ENCODE measurements at regions not wholly inside any gene's neighbourhood (a gene's known extent, or its start where the extent isn't known, plus 50 kb on each side); places are given as distances from the start of the nearest gene placed in this dataset.

DNA sequence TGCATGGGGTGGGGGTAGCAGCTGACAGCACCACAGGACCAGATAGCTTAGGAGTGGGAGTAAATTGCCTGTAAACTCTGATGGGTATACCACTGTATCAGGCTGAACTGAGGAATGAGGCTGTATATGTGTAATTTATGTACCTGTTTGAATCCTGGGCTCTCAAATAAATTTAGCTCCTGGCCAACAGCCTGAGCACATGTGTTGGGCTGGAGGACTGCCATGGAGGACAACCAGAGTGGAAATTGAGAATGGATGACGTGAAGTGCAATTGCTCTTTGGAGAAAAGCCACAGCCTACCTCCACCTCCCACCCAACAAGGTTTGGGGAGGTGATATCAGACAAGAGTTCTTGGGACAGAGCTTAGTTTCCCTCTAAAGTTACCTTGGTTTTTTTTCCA, 328.6 kb upstream of the PROK2 start:
- BruUV-seq (replicated peaks): no TSS peak
- DNase-seq (ENCODE audit: low read depth, low spot score) (no peak), ATAC-seq (no peak)
- intact Hi-C loops (cut with micrococcal nuclease; ENCODE audit: unreplicated experiment) (no loop called here), in situ Hi-C loops (cut with HindIII; ENCODE audit: low pct_unique_long_range_greater_than_20kb, low sequenced_read_pairs) (no loop called here)
- H3K27me3 ChIP-seq (ENCODE audit: control insufficient read depth, insufficient read depth, low read length): no peaks in the 10 kb centered on the region
- no peak overlapping the region for H3K4me3 ChIP-seq (ENCODE audit: low read depth in 2 of 2, low read length in 2 of 2)
- H3K36me3 ChIP-seq (ENCODE audit: control insufficient read depth, insufficient read depth, low read length): no peaks in the 10 kb centered on the region
- TF ChIP-seq, protein P1, sequence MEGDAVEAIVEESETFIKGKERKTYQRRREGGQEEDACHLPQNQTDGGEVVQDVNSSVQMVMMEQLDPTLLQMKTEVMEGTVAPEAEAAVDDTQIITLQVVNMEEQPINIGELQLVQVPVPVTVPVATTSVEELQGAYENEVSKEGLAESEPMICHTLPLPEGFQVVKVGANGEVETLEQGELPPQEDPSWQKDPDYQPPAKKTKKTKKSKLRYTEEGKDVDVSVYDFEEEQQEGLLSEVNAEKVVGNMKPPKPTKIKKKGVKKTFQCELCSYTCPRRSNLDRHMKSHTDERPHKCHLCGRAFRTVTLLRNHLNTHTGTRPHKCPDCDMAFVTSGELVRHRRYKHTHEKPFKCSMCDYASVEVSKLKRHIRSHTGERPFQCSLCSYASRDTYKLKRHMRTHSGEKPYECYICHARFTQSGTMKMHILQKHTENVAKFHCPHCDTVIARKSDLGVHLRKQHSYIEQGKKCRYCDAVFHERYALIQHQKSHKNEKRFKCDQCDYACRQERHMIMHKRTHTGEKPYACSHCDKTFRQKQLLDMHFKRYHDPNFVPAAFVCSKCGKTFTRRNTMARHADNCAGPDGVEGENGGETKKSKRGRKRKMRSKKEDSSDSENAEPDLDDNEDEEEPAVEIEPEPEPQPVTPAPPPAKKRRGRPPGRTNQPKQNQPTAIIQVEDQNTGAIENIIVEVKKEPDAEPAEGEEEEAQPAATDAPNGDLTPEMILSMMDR (IDR thresholded peaks at IDR 0.05): no peak
- TF ChIP-seq, protein P2, sequence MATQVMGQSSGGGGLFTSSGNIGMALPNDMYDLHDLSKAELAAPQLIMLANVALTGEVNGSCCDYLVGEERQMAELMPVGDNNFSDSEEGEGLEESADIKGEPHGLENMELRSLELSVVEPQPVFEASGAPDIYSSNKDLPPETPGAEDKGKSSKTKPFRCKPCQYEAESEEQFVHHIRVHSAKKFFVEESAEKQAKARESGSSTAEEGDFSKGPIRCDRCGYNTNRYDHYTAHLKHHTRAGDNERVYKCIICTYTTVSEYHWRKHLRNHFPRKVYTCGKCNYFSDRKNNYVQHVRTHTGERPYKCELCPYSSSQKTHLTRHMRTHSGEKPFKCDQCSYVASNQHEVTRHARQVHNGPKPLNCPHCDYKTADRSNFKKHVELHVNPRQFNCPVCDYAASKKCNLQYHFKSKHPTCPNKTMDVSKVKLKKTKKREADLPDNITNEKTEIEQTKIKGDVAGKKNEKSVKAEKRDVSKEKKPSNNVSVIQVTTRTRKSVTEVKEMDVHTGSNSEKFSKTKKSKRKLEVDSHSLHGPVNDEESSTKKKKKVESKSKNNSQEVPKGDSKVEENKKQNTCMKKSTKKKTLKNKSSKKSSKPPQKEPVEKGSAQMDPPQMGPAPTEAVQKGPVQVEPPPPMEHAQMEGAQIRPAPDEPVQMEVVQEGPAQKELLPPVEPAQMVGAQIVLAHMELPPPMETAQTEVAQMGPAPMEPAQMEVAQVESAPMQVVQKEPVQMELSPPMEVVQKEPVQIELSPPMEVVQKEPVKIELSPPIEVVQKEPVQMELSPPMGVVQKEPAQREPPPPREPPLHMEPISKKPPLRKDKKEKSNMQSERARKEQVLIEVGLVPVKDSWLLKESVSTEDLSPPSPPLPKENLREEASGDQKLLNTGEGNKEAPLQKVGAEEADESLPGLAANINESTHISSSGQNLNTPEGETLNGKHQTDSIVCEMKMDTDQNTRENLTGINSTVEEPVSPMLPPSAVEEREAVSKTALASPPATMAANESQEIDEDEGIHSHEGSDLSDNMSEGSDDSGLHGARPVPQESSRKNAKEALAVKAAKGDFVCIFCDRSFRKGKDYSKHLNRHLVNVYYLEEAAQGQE (IDR thresholded peaks at IDR 0.05; ENCODE audit: insufficient read depth in 1 of 2, low read depth in 2 of 2, low read length in 1 of 2): no peak
- no peak for TF ChIP-seq SIN3A (IDR thresholded peaks at IDR 0.05; ENCODE audit: borderline replicate concordance, insufficient read depth, low read depth, low read length)
- no peak for TF ChIP-seq TCF7L2 (IDR thresholded peaks at IDR 0.05; ENCODE audit: low read depth, low read length)
- no peak for TF ChIP-seq POLR2AphosphoS5 (IDR thresholded peaks at IDR 0.05; ENCODE audit: low read depth, low read length)
- no peaks in the 10 kb centered on the region for H3K9me3 ChIP-seq (ENCODE audit: control insufficient read depth, insufficient read depth, low read depth, low read length)
- no peak overlapping the region for H3K27ac ChIP-seq (ENCODE audit: low read length)
- POLR2A ChIA-PET: no interaction called here
- CTCF ChIA-PET: no interaction called here
- no peaks in the 10 kb centered on the region for H3K4me1 ChIP-seq (ENCODE audit: control insufficient read depth, insufficient read depth, low read length)

DNA sequence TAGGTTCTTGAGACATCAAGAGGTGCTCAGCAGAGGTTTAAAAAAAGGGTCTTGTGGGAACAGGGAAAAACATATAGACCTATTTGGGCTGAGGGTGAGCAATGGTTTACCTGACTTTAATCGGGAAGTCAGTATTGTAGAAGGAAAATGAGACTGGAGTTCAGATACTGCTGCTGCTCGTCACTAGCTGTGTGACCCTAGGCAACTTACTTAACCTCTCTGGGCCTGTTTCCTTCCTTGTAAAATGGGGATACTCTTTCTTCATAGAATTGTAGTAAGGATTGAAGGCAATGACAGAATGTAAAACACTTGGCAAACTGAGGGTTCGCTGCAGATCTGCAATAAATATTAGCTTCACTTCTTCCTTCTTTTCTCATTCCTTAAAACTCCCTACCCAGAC, 327.5 kb upstream of the PROK2 start:
- no peaks in the 10 kb centered on the region for H3K36me3 ChIP-seq (ENCODE audit: control insufficient read depth, insufficient read depth, low read length)
- H3K27me3 ChIP-seq (ENCODE audit: control insufficient read depth, insufficient read depth, low read length): no peaks in the 10 kb centered on the region
- no peak for ATAC-seq
- no TSS peak for BruUV-seq (replicated peaks)
- no peak overlapping the region for H3K27ac ChIP-seq (ENCODE audit: low read length)
- TF ChIP-seq SIN3A (IDR thresholded peaks at IDR 0.05; ENCODE audit: borderline replicate concordance, insufficient read depth, low read depth, low read length): no peak
- TF ChIP-seq POLR2AphosphoS5 (IDR thresholded peaks at IDR 0.05; ENCODE audit: low read depth, low read length): no peak
- no peak for TF ChIP-seq TCF7L2 (IDR thresholded peaks at IDR 0.05; ENCODE audit: low read depth, low read length)
- TF ChIP-seq, protein P2 (IDR thresholded peaks at IDR 0.05; ENCODE audit: insufficient read depth in 1 of 2, low read depth in 2 of 2, low read length in 1 of 2): no peak
- TF ChIP-seq, protein P1 (IDR thresholded peaks at IDR 0.05): no peak
- H3K9me3 ChIP-seq (ENCODE audit: control insufficient read depth, insufficient read depth, low read depth, low read length): no peaks in the 10 kb centered on the region
- in situ Hi-C loops (cut with HindIII; ENCODE audit: low pct_unique_long_range_greater_than_20kb, low sequenced_read_pairs) (no loop called here), intact Hi-C loops (cut with micrococcal nuclease; ENCODE audit: unreplicated experiment) (no loop called here)
- H3K4me1 ChIP-seq (ENCODE audit: control insufficient read depth, insufficient read depth, low read length): no peaks in the 10 kb centered on the region
- no peak overlapping the region for H3K4me3 ChIP-seq (ENCODE audit: low read depth in 2 of 2, low read length in 2 of 2)
- CTCF ChIA-PET: no interaction called here
- POLR2A ChIA-PET: no interaction called here
- DNase-seq (ENCODE audit: low read depth, low spot score): no peak
